ENCODE measurements at regions not wholly inside any gene's neighbourhood (a gene's known extent, or its start where the extent isn't known, plus 50 kb on each side); places are given as distances from the start of the nearest gene placed in this dataset.
"Not testable (repeated sequence)": the region's sequence is repeated elsewhere in the genome, so short reads cannot be mapped to it uniquely, and the experiment has no call there.

DNA sequence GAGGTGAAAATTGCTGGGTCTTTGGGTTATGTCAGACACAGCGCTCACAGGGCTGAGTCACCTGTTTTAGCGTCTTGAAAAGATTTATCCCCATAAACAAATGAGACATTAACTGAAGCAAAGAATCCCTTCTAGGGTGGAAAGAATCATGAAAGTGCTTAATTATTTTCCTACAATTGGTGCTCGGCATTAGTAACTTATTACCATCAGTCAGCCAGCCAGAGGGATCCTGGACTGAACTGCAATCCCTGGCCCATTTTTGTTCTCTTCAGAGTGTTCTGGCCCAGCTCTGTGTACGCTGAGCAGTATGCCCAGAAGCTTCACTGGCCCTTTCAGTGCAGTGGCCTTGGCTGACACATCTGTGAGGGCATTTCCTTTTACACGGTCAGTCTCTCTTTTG is 67.3 kb upstream of the ZNF678 start:
- TF ChIP-seq POLR2A, POLR2AphosphoS5 (IDR thresholded peaks at IDR 0.05): not testable (repeated sequence)

Data from sigmoid colon (tissue), 4 donors.